Adipocyte (in vitro differentiated cells): ENCODE measurements at regions not wholly inside any gene's neighbourhood (a gene's known extent, or its start where the extent isn't known, plus 50 kb on each side); places are given as distances from the start of the nearest gene placed in this dataset.
A peak's percentile ranks its signal among the peaks of the same experiment; 100 is the strongest.
"Not testable (repeated sequence)": the region's sequence is repeated elsewhere in the genome, so short reads cannot be mapped to it uniquely, and the experiment has no call there.

Experiments used
- DNase-seq: peaks from one replicate; pipeline ENCODE4 v3.0.0-alpha.2; 2015; ENCODE audit warnings: low read depth
- H3K27me3 ChIP-seq: replicated peaks from 2 replicates; pipeline ENCODE4 v1.7.0; 2013; ENCODE audit warnings: mild to moderate bottlenecking, low read length, moderate library complexity; ENCODE audit not compliant: control insufficient read depth, insufficient read depth
- H3K36me3 ChIP-seq: 2 replicates; pipeline ENCODE4 v1.7.0; 2013; ENCODE audit warnings: low read length, mild to moderate bottlenecking, moderate library complexity; ENCODE audit not compliant: control insufficient read depth, insufficient read depth, severe bottlenecking
- H3K4me1 ChIP-seq: 2 replicates; pipeline ENCODE4 v1.7.0; 2013; ENCODE audit warnings: mild to moderate bottlenecking, low read length, moderate library complexity; ENCODE audit not compliant: control insufficient read depth, insufficient read depth
- H3K4me3 ChIP-seq: 2 replicates; pipeline ENCODE4 v1.7.0; 2013; ENCODE audit warnings: mild to moderate bottlenecking, low read length, moderate library complexity
- H3K9ac ChIP-seq: 2 replicates; pipeline ENCODE4 v1.7.0; 2013; ENCODE audit warnings: mild to moderate bottlenecking, low read length, moderate library complexity
- H3K9me3 ChIP-seq: 2 replicates; pipeline ENCODE4 v1.7.0; 2013; ENCODE audit warnings: mild to moderate bottlenecking, low read length, moderate library complexity; ENCODE audit not compliant: control insufficient read depth

- DNase-seq = no peak
- Histone ChIP-seq H3K9me3 (no peaks in the 10 kb centered on the region), H3K4me1 (no peaks in the 10 kb centered on the region), H3K27me3 (peaks cover 3% of the 10 kb centered on the region), H3K36me3 (no peaks in the 10 kb centered on the region), H3K9ac (no peak overlapping the region), H3K4me3 (no peak overlapping the region)
These were observed 204.9 kb upstream of the TRPM3 start for GRCh38 chr9:71326360-71326759.

DNA sequence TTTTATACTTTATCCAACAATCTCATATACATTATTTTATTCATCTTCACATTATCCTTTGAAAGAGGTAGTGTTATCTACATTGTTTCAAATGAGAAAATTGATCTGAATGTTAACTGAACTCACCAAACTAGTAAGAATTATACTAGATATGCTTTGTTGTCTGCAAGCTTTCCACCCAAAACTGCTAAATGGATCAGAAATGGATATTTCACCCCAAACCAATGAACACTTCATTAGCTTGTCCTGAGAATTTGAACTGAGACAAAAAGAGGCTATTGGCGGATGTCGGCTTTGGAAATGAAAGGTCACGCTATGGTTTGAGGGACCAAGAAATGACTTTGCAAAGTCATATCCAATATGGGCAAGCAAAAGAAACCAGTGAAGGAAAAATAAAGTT lies 201.9 kb upstream of the TRPM3 start:
- H3K9me3 ChIP-seq = no peaks in the 10 kb centered on the region
- H3K27me3 ChIP-seq = peaks cover 3% of the 10 kb centered on the region
- H3K9ac ChIP-seq = no peak overlapping the region
- DNase-seq = no peak
- no peak overlapping the region for H3K4me3 ChIP-seq
- H3K4me1 ChIP-seq = no peaks in the 10 kb centered on the region
- no peaks in the 10 kb centered on the region for H3K36me3 ChIP-seq

DNA sequence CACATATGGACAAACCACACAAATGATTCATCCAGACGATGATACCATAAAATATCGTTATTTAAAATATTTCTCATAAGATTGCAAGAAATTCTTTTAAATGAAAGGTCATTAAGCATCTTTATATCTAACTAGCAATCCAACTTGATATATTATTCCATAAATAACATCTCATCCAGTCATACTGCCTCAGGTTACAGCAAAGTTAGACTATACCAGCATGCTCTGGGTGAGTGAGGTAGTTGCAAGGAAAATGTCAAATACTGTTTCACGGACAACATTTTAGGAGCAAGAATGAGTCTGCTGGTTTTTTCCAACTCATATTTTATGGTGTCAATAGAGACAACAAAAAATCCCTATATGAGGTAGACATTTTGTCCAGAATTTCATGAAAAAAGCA lies 200.9 kb upstream of the TRPM3 start:
- H3K36me3 ChIP-seq = no peaks in the 10 kb centered on the region
- no peak overlapping the region for H3K4me3 ChIP-seq
- peaks cover 3% of the 10 kb centered on the region for H3K27me3 ChIP-seq
- DNase-seq = no peak
- H3K9me3 ChIP-seq = no peaks in the 10 kb centered on the region
- no peak overlapping the region for H3K9ac ChIP-seq
- H3K4me1 ChIP-seq = no peaks in the 10 kb centered on the region

DNA sequence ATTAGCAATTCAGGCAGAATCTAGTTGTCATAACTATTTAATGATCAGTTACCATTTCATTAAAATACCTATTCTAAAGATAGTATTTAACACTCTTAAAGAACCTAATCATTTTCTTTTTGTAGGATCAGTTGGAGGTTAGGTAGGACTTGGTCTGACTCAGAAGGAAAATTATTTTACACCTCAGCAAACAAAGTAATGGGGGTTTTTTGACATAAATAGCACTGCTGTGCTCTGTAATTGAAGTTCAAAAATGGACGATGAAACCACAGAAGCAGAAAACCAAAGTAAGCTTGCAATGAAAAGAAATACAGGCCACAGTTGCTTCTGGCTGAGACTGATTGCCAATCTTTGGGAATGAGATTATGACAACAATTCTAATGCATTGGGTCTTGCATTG lies 187.0 kb upstream of the TRPM3 start:
- H3K9ac ChIP-seq = no peak overlapping the region
- no peaks in the 10 kb centered on the region for H3K9me3 ChIP-seq
- H3K4me3 ChIP-seq = no peak overlapping the region
- H3K27me3 ChIP-seq = no peaks in the 10 kb centered on the region
- H3K4me1 ChIP-seq = no peaks in the 10 kb centered on the region
- no peak for DNase-seq
- no peaks in the 10 kb centered on the region for H3K36me3 ChIP-seq

DNA sequence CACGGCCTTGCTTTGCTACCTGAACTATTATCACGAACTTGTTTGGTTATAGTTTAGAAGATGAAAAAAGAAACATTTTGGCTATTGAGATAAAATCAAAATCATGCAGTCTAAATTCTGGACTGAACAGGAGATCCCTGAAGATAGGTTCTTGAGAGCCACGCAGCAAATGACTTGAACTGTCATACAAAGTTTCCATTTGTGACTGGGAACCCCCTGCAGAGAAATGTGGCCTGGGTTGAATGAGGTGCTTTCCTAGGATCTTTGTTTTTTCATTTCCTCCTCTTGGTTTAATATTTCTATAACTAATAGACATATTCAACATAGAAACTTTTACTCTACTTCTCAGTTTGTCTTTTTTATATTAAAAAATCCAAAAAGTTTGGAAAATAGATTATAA lies 184.7 kb upstream of the TRPM3 start:
- Histone ChIP-seq H3K27me3 (no peaks in the 10 kb centered on the region), H3K9ac (no peak overlapping the region), H3K4me3 (no peak overlapping the region), H3K4me1 (peaks cover 7% of the 10 kb centered on the region), H3K9me3 (no peaks in the 10 kb centered on the region), H3K36me3 (no peaks in the 10 kb centered on the region)
- no peak for DNase-seq

DNA sequence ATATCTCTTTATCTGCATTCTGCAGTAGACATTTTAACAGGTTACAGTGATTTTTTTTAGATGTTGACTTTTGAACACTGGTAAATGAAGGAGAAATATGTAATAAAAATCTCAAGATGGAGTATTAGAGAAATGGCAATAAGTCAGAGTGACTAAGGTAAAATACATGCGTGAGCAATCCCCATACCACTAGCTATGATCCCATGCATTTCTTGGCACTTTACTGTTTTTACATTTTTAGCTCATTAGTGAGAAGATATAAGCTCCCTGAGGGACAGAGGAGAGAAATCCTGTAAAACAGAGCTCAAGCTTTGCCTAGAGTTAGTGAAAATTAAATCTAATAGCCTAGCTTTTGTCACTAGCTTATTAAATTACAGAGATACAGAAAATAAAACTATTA lies 181.9 kb upstream of the TRPM3 start:
- H3K36me3 ChIP-seq = no peaks in the 10 kb centered on the region
- no peak overlapping the region for H3K9ac ChIP-seq
- H3K9me3 ChIP-seq = no peaks in the 10 kb centered on the region
- H3K4me3 ChIP-seq = peak overlapping the region; percentile 59
- H3K27me3 ChIP-seq = no peaks in the 10 kb centered on the region
- peaks cover 7% of the 10 kb centered on the region for H3K4me1 ChIP-seq
- peak; percentile 41 for DNase-seq

GRCh38 chr9:71302776-71303175 lies 181.4 kb upstream of the TRPM3 start:
- Histone ChIP-seq H3K36me3 (no peaks in the 10 kb centered on the region), H3K4me3 (peak overlapping the region; percentile 59), H3K27me3 (no peaks in the 10 kb centered on the region), H3K9ac (no peak overlapping the region), H3K9me3 (no peaks in the 10 kb centered on the region), H3K4me1 (peaks cover 7% of the 10 kb centered on the region)
- peak; percentile 73 for DNase-seq

GRCh38 chr9:71295928-71296327 lies 174.5 kb upstream of the TRPM3 start:
- Histone ChIP-seq H3K4me1 (no peaks in the 10 kb centered on the region), H3K9ac (no peak overlapping the region), H3K9me3 (no peaks in the 10 kb centered on the region), H3K27me3 (no peaks in the 10 kb centered on the region), H3K36me3 (no peaks in the 10 kb centered on the region), H3K4me3 (no peak overlapping the region)
- DNase-seq = no peak

- no peak overlapping the region for H3K4me3 ChIP-seq
- H3K9me3 ChIP-seq = no peaks in the 10 kb centered on the region
- DNase-seq = no peak
- no peaks in the 10 kb centered on the region for H3K27me3 ChIP-seq
- no peaks in the 10 kb centered on the region for H3K36me3 ChIP-seq
- no peak overlapping the region for H3K9ac ChIP-seq
- H3K4me1 ChIP-seq = no peaks in the 10 kb centered on the region
These were observed 164.7 kb upstream of the TRPM3 start for GRCh38 chr9:71286146-71286545.

- Histone ChIP-seq H3K4me1 (no peaks in the 10 kb centered on the region), H3K9me3 (no peaks in the 10 kb centered on the region), H3K4me3 (no peak overlapping the region), H3K9ac (peak overlapping the region; percentile 2), H3K27me3 (no peaks in the 10 kb centered on the region), H3K36me3 (no peaks in the 10 kb centered on the region)
- peak; percentile 91 for DNase-seq
These were observed 163.8 kb upstream of the TRPM3 start for GRCh38 chr9:71285191-71285656.

- H3K4me1 ChIP-seq, H3K9ac ChIP-seq, DNase-seq, H3K36me3 ChIP-seq, H3K4me3 ChIP-seq, H3K9me3 ChIP-seq, H3K27me3 ChIP-seq: not testable (repeated sequence)
These were observed 160.7 kb upstream of the TRPM3 start for GRCh38 chr9:71282116-71282515.

GRCh38 chr9:71279151-71279739 lies 157.8 kb upstream of the TRPM3 start:
- no peak overlapping the region for H3K4me3 ChIP-seq
- H3K4me1 ChIP-seq = no peaks in the 10 kb centered on the region
- H3K9ac ChIP-seq = no peak overlapping the region
- H3K36me3 ChIP-seq = no peaks in the 10 kb centered on the region
- DNase-seq = no peak
- no peaks in the 10 kb centered on the region for H3K27me3 ChIP-seq
- no peaks in the 10 kb centered on the region for H3K9me3 ChIP-seq
